Liver (tissue), 3 donors: ENCODE measurements at regions not wholly inside any gene's neighbourhood (a gene's known extent, or its start where the extent isn't known, plus 50 kb on each side); places are given as distances from the start of the nearest gene placed in this dataset.

ENCODE experiments used
- ATF3 ChIP-seq: IDR thresholded peaks from 2 replicates; pipeline ENCODE4 v1.6.1; 2016; ENCODE audit warnings: antibody characterized with exemption
- CTCF ChIP-seq: fragments of 150-350 bp; IDR thresholded peaks from 2 replicates; pipeline ENCODE4 v1.5.1; 2017; ENCODE audit warnings: improper control_type of control experiment, low read depth, low read length; ENCODE audit not compliant: missing input control
- EGR1 ChIP-seq, 2 donors: IDR thresholded peaks; 2 replicates each; pipeline ENCODE4 v1.6.1; 2016 to 2018; ENCODE audit warnings: antibody characterized with exemption in 2 of 2, low read depth in 2 of 2
- GABPA ChIP-seq, 2 donors: IDR thresholded peaks in 1 of 2; conservative IDR thresholded peaks in 1 of 2; 2 replicates each; pipeline ENCODE4 v1.6.1; 2016; ENCODE audit warnings: antibody characterized with exemption in 2 of 2, mild to moderate bottlenecking in 1 of 2, moderate library complexity in 1 of 2
- JUND ChIP-seq, 2 donors: IDR thresholded peaks; 2 replicates each; pipeline ENCODE4 v1.6.1; 2016; ENCODE audit warnings: antibody characterized with exemption in 2 of 2
- MAX ChIP-seq: IDR thresholded peaks from 2 replicates; pipeline ENCODE4 v1.6.1; 2016; ENCODE audit warnings: antibody characterized with exemption
- REST ChIP-seq: IDR thresholded peaks from 2 replicates; pipeline ENCODE4 v1.6.1; 2016; ENCODE audit warnings: antibody characterized with exemption, mild to moderate bottlenecking
- RXRA ChIP-seq, 2 donors: IDR thresholded peaks; 2 replicates each; pipeline ENCODE4 v1.6.1; 2017 to 2018; ENCODE audit warnings: antibody characterized with exemption in 2 of 2, mild to moderate bottlenecking in 1 of 2
- YY1 ChIP-seq: IDR thresholded peaks from 2 replicates; pipeline ENCODE4 v1.6.1; 2016; ENCODE audit warnings: antibody characterized with exemption, mild to moderate bottlenecking
- donor health status: healthy.
- donor health status: healthy.

GRCh38 chr15:98375513-98376340 is 272.6 kb upstream of the IGF1R start:
- no peak for TF ChIP-seq REST
- no peak for TF ChIP-seq CTCF
- TF ChIP-seq JUND (IDR thresholded peaks at IDR 0.05): no peak
- TF ChIP-seq EGR1 (IDR thresholded peaks at IDR 0.05; ENCODE audit: low read depth in 2 of 2): no peak
- no peak for TF ChIP-seq YY1
- TF ChIP-seq GABPA (IDR thresholded peaks at IDR 0.05 in 1 of 2, conservative IDR thresholded peaks at IDR 0.05 in 1 of 2): no peak
- TF ChIP-seq MAX: no peak
- no peak for TF ChIP-seq ATF3
- TF ChIP-seq RXRA (IDR thresholded peaks at IDR 0.05): no peak
